Fibroblast of villous mesenchyme (primary cell): ENCODE measurements at regions not wholly inside any gene's neighbourhood (a gene's known extent, or its start where the extent isn't known, plus 50 kb on each side); places are given as distances from the start of the nearest gene placed in this dataset.

ENCODE experiments used
- DNase-seq: peaks from one replicate; pipeline ENCODE4 v3.0.0-alpha.2; 2010; ENCODE audit warnings: low read depth
- H3K4me3 ChIP-seq: 2 replicates; pipeline ENCODE4 v1.5.1; 2011; ENCODE audit warnings: low read depth, mild to moderate bottlenecking, low read length
- CTCF ChIP-seq: IDR thresholded peaks from 2 replicates; pipeline ENCODE4 v1.5.1; 2012; ENCODE audit warnings: low read depth, mild to moderate bottlenecking, low read length; ENCODE audit not compliant: insufficient read depth

GRCh38 chr3:105067361-105067760, 299.3 kb upstream of the ALCAM start:
- no peak for TF ChIP-seq CTCF
- no peak overlapping the region for H3K4me3 ChIP-seq
- no peak for DNase-seq

GRCh38 chr3:105077060-105077822, 289.5 kb upstream of the ALCAM start:
- H3K4me3 ChIP-seq = no peak overlapping the region
- TF ChIP-seq CTCF = no peak
- DNase-seq = no peak

GRCh38 chr3:105083945-105084344, 282.8 kb upstream of the ALCAM start:
- DNase-seq = no peak
- TF ChIP-seq CTCF = no peak
- no peak overlapping the region for H3K4me3 ChIP-seq

- TF ChIP-seq CTCF = no peak
- no peak for DNase-seq
- no peak overlapping the region for H3K4me3 ChIP-seq
Observed at GRCh38 chr3:105085506-105085905, 281.2 kb upstream of the ALCAM start.

GRCh38 chr3:105093371-105094252, 273.1 kb upstream of the ALCAM start:
- DNase-seq = no peak
- no peak overlapping the region for H3K4me3 ChIP-seq
- no peak for TF ChIP-seq CTCF

GRCh38 chr3:105094588-105094987, 272.1 kb upstream of the ALCAM start:
- TF ChIP-seq CTCF = no peak

More at GRCh38 chr3:105094588-105094987, 272.1 kb upstream of the ALCAM start:
- H3K4me3 ChIP-seq = no peak overlapping the region
- DNase-seq = no peak
